Keratinocyte (primary cell): ENCODE measurements at regions not wholly inside any gene's neighbourhood (a gene's known extent, or its start where the extent isn't known, plus 50 kb on each side); places are given as distances from the start of the nearest gene placed in this dataset.

Source experiments
- DNase-seq: peaks from one replicate; pipeline ENCODE4 v3.0.0-alpha.2; 2011; ENCODE audit warnings: low read depth, missing footprints, low spot score
- FAIRE-seq: peaks from 2 replicates; lab custom pipeline; 2011; peaks lifted over from hg19 to GRCh38; lab: Jason Lieb, UNC
- H2AFZ ChIP-seq: 2 replicates; pipeline ENCODE4 v1.6.0; 2012; ENCODE audit warnings: low read length, control low read depth, inconsistent platforms; ENCODE audit not compliant: control insufficient read depth
- H3K27ac ChIP-seq: 2 replicates; pipeline ENCODE4 v1.5.1; 2011; ENCODE audit warnings: low read length; ENCODE audit not compliant: control insufficient read depth, insufficient read depth
- H3K27me3 ChIP-seq: 3 replicates; pipeline ENCODE4 v1.6.0; 2011; ENCODE audit warnings: low read length; ENCODE audit not compliant: control insufficient read depth, insufficient read depth; ENCODE audit errors: extremely low read depth
- H3K36me3 ChIP-seq, 2 experiments: 2 replicates in 1 of 2; 3 replicates in 1 of 2; pipeline ENCODE4 v1.5.1; 2011; ENCODE audit warnings: low read length in 2 of 2, mild to moderate bottlenecking in 1 of 2; ENCODE audit not compliant: control insufficient read depth in 2 of 2, insufficient read depth in 2 of 2; ENCODE audit errors: extremely low read depth in 1 of 2
- H3K4me1 ChIP-seq: 3 replicates; pipeline ENCODE4 v1.5.1; 2011; ENCODE audit warnings: low read length; ENCODE audit not compliant: control insufficient read depth, insufficient read depth; ENCODE audit errors: extremely low read depth
- H3K4me2 ChIP-seq: 3 replicates; pipeline ENCODE4 v1.6.0; 2011; ENCODE audit warnings: low read depth, low read length; ENCODE audit not compliant: control insufficient read depth, insufficient read depth; ENCODE audit errors: extremely low read depth
- H3K4me3 ChIP-seq, 3 experiments: fragments of 200-600 bp in 1 of 3; sonication (generic) in 1 of 3; 2 replicates in 2 of 3; 3 replicates in 1 of 3; pipeline ENCODE4 v1.5.1; 2011 to 2016; ENCODE audit warnings: low read length in 3 of 3, mild to moderate bottlenecking in 3 of 3, control low read depth in 2 of 3, inconsistent platforms in 1 of 3, low read depth in 1 of 3, mixed read lengths in 1 of 3, mixed run types in 1 of 3, moderate library complexity in 1 of 3; ENCODE audit not compliant: control insufficient read depth in 2 of 3, insufficient read depth in 2 of 3; ENCODE audit errors: extremely low read depth in 1 of 3
- H3K79me2 ChIP-seq: 2 replicates; pipeline ENCODE4 v1.6.0; 2012; ENCODE audit warnings: low read length; ENCODE audit not compliant: control insufficient read depth, insufficient read depth
- H3K9ac ChIP-seq: 3 replicates; pipeline ENCODE4 v1.6.0; 2011; ENCODE audit warnings: low read length; ENCODE audit not compliant: control insufficient read depth, insufficient read depth; ENCODE audit errors: extremely low read depth
- H3K9me1 ChIP-seq: 3 replicates; pipeline ENCODE4 v1.6.0; 2011; ENCODE audit warnings: low read length; ENCODE audit not compliant: control insufficient read depth, insufficient read depth; ENCODE audit errors: extremely low read depth
- H3K9me3 ChIP-seq: 2 replicates; pipeline ENCODE4 v1.5.1; 2012; ENCODE audit warnings: low read depth, low read length; ENCODE audit not compliant: control insufficient read depth
- H4K20me1 ChIP-seq: 3 replicates; pipeline ENCODE4 v1.6.0; 2011; ENCODE audit warnings: low read length; ENCODE audit not compliant: control insufficient read depth, insufficient read depth; ENCODE audit errors: extremely low read depth
- CTCF ChIP-seq, 3 experiments: IDR thresholded peaks in 1 of 3; conservative IDR thresholded peaks in 1 of 3; optimal IDR thresholded peaks in 1 of 3; 2 replicates in 2 of 3; 3 replicates in 1 of 3; pipeline versions ENCODE3 to v1.5.1; 2011; ENCODE audit warnings: low read length in 3 of 3, mild to moderate bottlenecking in 3 of 3, moderate library complexity in 2 of 3, control low read depth in 1 of 3, inconsistent platforms in 1 of 3; ENCODE audit not compliant: insufficient read depth in 2 of 3; ENCODE audit errors: extremely low read depth in 1 of 3
- EZH2 ChIP-seq: IDR thresholded peaks from one replicate; pipeline ENCODE4 v1.6.1; 2012; ENCODE audit warnings: inconsistent platforms, mild to moderate bottlenecking, low read length, moderate library complexity
- dilution Hi-C: fragments of 300-500 bp; cut with MboI; formaldehyde crosslinking; loops from one replicate; pipeline ENCODE4 v1.7.0; 2020; ENCODE audit warnings: low sequenced_read_pairs; ENCODE audit not compliant: extremely low pct_ligation_motif_present

DNA sequence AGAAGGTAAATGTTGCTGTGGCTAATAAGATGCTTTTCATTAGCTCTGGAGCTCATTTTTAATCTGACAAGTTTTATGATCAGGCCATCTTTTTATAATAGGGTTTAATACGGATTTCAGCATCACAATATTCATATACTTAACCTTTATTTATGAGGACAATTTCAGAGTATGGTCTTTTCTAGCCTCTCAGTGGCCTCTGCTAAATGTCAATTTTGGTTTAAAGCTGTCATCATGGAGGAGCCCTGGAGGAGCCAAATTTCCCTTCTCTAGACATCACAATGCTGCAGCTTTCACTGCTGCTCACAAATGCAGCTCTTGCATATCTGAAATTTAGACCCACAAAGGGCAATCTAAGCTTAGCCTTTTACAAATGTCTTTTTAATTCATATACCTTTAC lies 510.4 kb downstream of the PCDH7 start:
- Histone ChIP-seq H3K27me3 (no peaks in the 10 kb centered on the region), H2AFZ (no peak overlapping the region), H3K36me3 (no peaks in the 10 kb centered on the region), H3K4me1 (peaks cover 10% of the 10 kb centered on the region), H3K27ac (no peak overlapping the region), H3K4me2 (no peak overlapping the region), H4K20me1 (no peaks in the 10 kb centered on the region), H3K9ac (no peak overlapping the region), H3K4me3 (no peak overlapping the region), H3K9me3 (no peaks in the 10 kb centered on the region), H3K9me1 (no peaks in the 10 kb centered on the region), H3K79me2 (no peaks in the 10 kb centered on the region)
- dilution Hi-C loops, result no loop called here
- DNase-seq, result no peak
- TF ChIP-seq EZH2, result no peak
- TF ChIP-seq CTCF (optimal IDR thresholded peaks at IDR 0.05 in 1 of 3, IDR thresholded peaks at IDR 0.05 in 1 of 3, conservative IDR thresholded peaks at IDR 0.05 in 1 of 3; ENCODE audit: extremely low read depth in 1 of 3, insufficient read depth in 2 of 3, low read length in 3 of 3), result no peak
- FAIRE-seq, result no peak

- Histone ChIP-seq H3K4me2 (no peak overlapping the region), H3K36me3 (no peaks in the 10 kb centered on the region), H2AFZ (no peak overlapping the region), H3K4me1 (peaks cover 16% of the 10 kb centered on the region), H3K79me2 (no peaks in the 10 kb centered on the region), H3K4me3 (no peak overlapping the region), H3K9ac (no peak overlapping the region), H3K9me3 (no peaks in the 10 kb centered on the region), H3K27me3 (no peaks in the 10 kb centered on the region), H4K20me1 (no peaks in the 10 kb centered on the region), H3K27ac (no peak overlapping the region), H3K9me1 (no peaks in the 10 kb centered on the region)
- dilution Hi-C loops, result no loop called here
- no peak for FAIRE-seq
- no peak for DNase-seq
- TF ChIP-seq EZH2 (no peak), CTCF (optimal IDR thresholded peaks at IDR 0.05 in 1 of 3, IDR thresholded peaks at IDR 0.05 in 1 of 3, conservative IDR thresholded peaks at IDR 0.05 in 1 of 3; ENCODE audit: extremely low read depth in 1 of 3, insufficient read depth in 2 of 3, low read length in 3 of 3) (no peak)
Observed at GRCh38 chr4:31234494-31234893, 514.3 kb downstream of the PCDH7 start.
